Uterus (tissue), 2 donors: ENCODE measurements at regions not wholly inside any gene's neighbourhood (a gene's known extent, or its start where the extent isn't known, plus 50 kb on each side); places are given as distances from the start of the nearest gene placed in this dataset.

ENCODE experiments used
- CTCF ChIP-seq, 4 experiments: fragments of 200-600 bp in 2 of 4; fragments of 450-650 bp in 2 of 4; sonication (generic) in 2 of 4; IDR thresholded peaks; one replicate each; pipeline ENCODE4 v1.5.1; 2016 to 2019; ENCODE audit warnings: antibody characterized with exemption in 4 of 4, mild to moderate bottlenecking in 2 of 4, moderate library complexity in 1 of 4
- POLR2A ChIP-seq, 2 donors: fragments of 450-650 bp; IDR thresholded peaks; one replicate each; pipeline ENCODE4 v1.6.1; 2016; ENCODE audit warnings: antibody characterized with exemption in 2 of 2, mild to moderate bottlenecking in 1 of 2, moderate library complexity in 1 of 2

DNA sequence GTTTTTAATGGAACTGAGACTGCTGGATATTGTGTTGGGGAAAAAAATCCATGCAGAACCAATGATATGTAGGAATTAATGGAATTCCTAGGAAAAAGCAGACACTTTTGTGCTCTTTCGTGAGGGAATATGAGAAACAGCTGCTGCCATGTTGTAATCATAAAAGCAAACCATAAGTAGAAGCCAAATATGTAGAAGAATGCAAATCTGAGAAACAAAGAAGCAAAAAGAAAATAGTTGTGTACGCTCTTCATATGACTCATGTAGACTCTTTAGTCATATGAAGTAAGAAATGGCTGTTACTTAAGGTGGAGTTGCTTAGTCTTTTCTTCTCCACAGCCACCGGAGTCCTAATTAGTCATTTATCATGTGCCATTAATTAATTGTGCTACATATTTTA lies 298.6 kb upstream of the ZNF717 start:
- TF ChIP-seq CTCF (IDR thresholded peaks at IDR 0.05) (no peak), POLR2A (IDR thresholded peaks at IDR 0.05) (no peak)
